ENCODE measurements at regions not wholly inside any gene's neighbourhood (a gene's known extent, or its start where the extent isn't known, plus 50 kb on each side); places are given as distances from the start of the nearest gene placed in this dataset.

GRCh38 chrX:118205421-118206395 is 89.1 kb upstream of the KLHL13 start:
- no peak for TF ChIP-seq CTCF (IDR thresholded peaks at IDR 0.05; ENCODE audit: low read depth, low read length)
- Histone ChIP-seq H3K4me1 (ENCODE audit: low read depth) (no peaks in the 10 kb centered on the region), H3K4me3 (no peak overlapping the region), H3K36me3 (no peaks in the 10 kb centered on the region), H3K27me3 (no peaks in the 10 kb centered on the region), H3K9me3 (ENCODE audit: low read depth) (no peaks in the 10 kb centered on the region), H3K27ac (no peak overlapping the region)
- DNase-seq (ENCODE audit: low read depth in 1 of 2, low spot score in 1 of 2), result no peak

GRCh38 chrX:118207831-118208453 is 91.3 kb upstream of the KLHL13 start:
- no peak for TF ChIP-seq CTCF (IDR thresholded peaks at IDR 0.05; ENCODE audit: low read depth, low read length)
- Histone ChIP-seq H3K4me3 (no peak overlapping the region), H3K4me1 (ENCODE audit: low read depth) (no peaks in the 10 kb centered on the region), H3K36me3 (no peaks in the 10 kb centered on the region), H3K27me3 (no peaks in the 10 kb centered on the region), H3K9me3 (ENCODE audit: low read depth) (no peaks in the 10 kb centered on the region), H3K27ac (no peak overlapping the region)
- DNase-seq (ENCODE audit: low read depth in 1 of 2, low spot score in 1 of 2), result no peak

GRCh38 chrX:118208481-118208880 is 91.9 kb upstream of the KLHL13 start:
- no peak for TF ChIP-seq CTCF (IDR thresholded peaks at IDR 0.05; ENCODE audit: low read depth, low read length)
- no peak for DNase-seq (ENCODE audit: low read depth in 1 of 2, low spot score in 1 of 2)
- Histone ChIP-seq H3K27ac (no peak overlapping the region), H3K4me3 (no peak overlapping the region), H3K27me3 (no peaks in the 10 kb centered on the region), H3K4me1 (ENCODE audit: low read depth) (no peaks in the 10 kb centered on the region), H3K36me3 (no peaks in the 10 kb centered on the region), H3K9me3 (ENCODE audit: low read depth) (no peaks in the 10 kb centered on the region)

GRCh38 chrX:118211891-118212816 is 95.5 kb upstream of the KLHL13 start:
- no peak overlapping the region for H3K27ac ChIP-seq
- no peaks in the 10 kb centered on the region for H3K27me3 ChIP-seq
- no peak for DNase-seq (ENCODE audit: low read depth in 1 of 2, low spot score in 1 of 2)
- no peak overlapping the region for H3K4me3 ChIP-seq
- H3K9me3 ChIP-seq (ENCODE audit: low read depth), result no peaks in the 10 kb centered on the region
- no peaks in the 10 kb centered on the region for H3K36me3 ChIP-seq
- no peaks in the 10 kb centered on the region for H3K4me1 ChIP-seq (ENCODE audit: low read depth)
- no peak for TF ChIP-seq CTCF (IDR thresholded peaks at IDR 0.05; ENCODE audit: low read depth, low read length)

- no peaks in the 10 kb centered on the region for H3K9me3 ChIP-seq (ENCODE audit: low read depth)
- H3K27me3 ChIP-seq, result no peaks in the 10 kb centered on the region
- no peak overlapping the region for H3K4me3 ChIP-seq
- no peak for TF ChIP-seq CTCF (IDR thresholded peaks at IDR 0.05; ENCODE audit: low read depth, low read length)
- no peak for DNase-seq (ENCODE audit: low read depth in 1 of 2, low spot score in 1 of 2)
- no peaks in the 10 kb centered on the region for H3K4me1 ChIP-seq (ENCODE audit: low read depth)
- no peak overlapping the region for H3K27ac ChIP-seq
- H3K36me3 ChIP-seq, result no peaks in the 10 kb centered on the region
These were observed 96.2 kb upstream of the KLHL13 start for GRCh38 chrX:118212817-118213183.
